GM13977 (cell line): ENCODE measurements at regions not wholly inside any gene's neighbourhood (a gene's known extent, or its start where the extent isn't known, plus 50 kb on each side); places are given as distances from the start of the nearest gene placed in this dataset.

Experiments used
- DNase-seq: peaks from one replicate; pipeline ENCODE4 v3.0.0; 2012; ENCODE audit warnings: low spot score
- CTCF ChIP-seq: IDR thresholded peaks from 2 replicates; pipeline ENCODE4 v1.5.1; 2012; ENCODE audit warnings: mild to moderate bottlenecking, control low read depth; ENCODE audit not compliant: insufficient read depth; ENCODE audit errors: extremely low read depth, missing control alignments
- in situ Hi-C: fragments of 300-500 bp; cut with MboI; formaldehyde crosslinking; loops from one replicate; pipeline ENCODE4 v1.12.0; 2022; ENCODE audit warnings: low sequenced_read_pairs, low pct_unique_long_range_greater_than_20kb, mixed read lengths, inconsistent platforms; ENCODE audit not compliant: unreplicated experiment

- in situ Hi-C loops, result no loop called here
- DNase-seq, result no peak
- TF ChIP-seq CTCF, result no peak
Measured at GRCh38 chr22:47940211-47940610, 1177.8 kb downstream of the TBC1D22A start.

GRCh38 chr22:47933891-47934290, 1171.4 kb downstream of the TBC1D22A start:
- no peak for DNase-seq
- no peak for TF ChIP-seq CTCF
- in situ Hi-C loops, result no loop called here

- in situ Hi-C loops, result no loop called here
- no peak for DNase-seq
- no peak for TF ChIP-seq CTCF
Measured at GRCh38 chr22:47933226-47933625, 1170.8 kb downstream of the TBC1D22A start.

- no peak for DNase-seq
- in situ Hi-C loops, result no loop called here
- TF ChIP-seq CTCF, result no peak
Measured at GRCh38 chr22:47929646-47930185, 1167.3 kb downstream of the TBC1D22A start.

- no peak for TF ChIP-seq CTCF
- in situ Hi-C loops, result no loop called here
- DNase-seq, result no peak
Measured at GRCh38 chr22:47929073-47929472, 1166.6 kb downstream of the TBC1D22A start.

- no peak for DNase-seq
- TF ChIP-seq CTCF, result no peak
- in situ Hi-C loops, result no loop called here
Measured at GRCh38 chr22:47928631-47929030, 1166.2 kb downstream of the TBC1D22A start.
